Embryonic facial prominence (tissue), 1 donor: ENCODE measurements at regions not wholly inside any gene's neighbourhood (a gene's known extent, or its start where the extent isn't known, plus 50 kb on each side); places are given as distances from the start of the nearest gene placed in this dataset.

Experiments used
- DNase-seq: peaks from one replicate; pipeline ENCODE4 v3.0.0-alpha.2; 2016; ENCODE audit errors: extremely low spot score

- DNase-seq: no peak
Observed at GRCh38 chr15:47304656-47305055, 412.6 kb upstream of the SEMA6D start.

- no peak for DNase-seq
Observed at GRCh38 chr15:47312161-47312560, 405.1 kb upstream of the SEMA6D start.

- DNase-seq: no peak
Observed at GRCh38 chr15:47326410-47327333, 390.6 kb upstream of the SEMA6D start.

- DNase-seq: peak; percentile 25
Observed at GRCh38 chr15:47331829-47332393, 385.4 kb upstream of the SEMA6D start.

GRCh38 chr15:47332481-47332880 lies 384.8 kb upstream of the SEMA6D start:
- DNase-seq: no peak

GRCh38 chr15:47333734-47334133 lies 383.6 kb upstream of the SEMA6D start:
- no peak for DNase-seq

- no peak for DNase-seq
Observed at GRCh38 chr15:47334805-47335535, 382.3 kb upstream of the SEMA6D start.

- no peak for DNase-seq
Observed at GRCh38 chr15:47337106-47337505, 380.2 kb upstream of the SEMA6D start.

GRCh38 chr15:47337836-47338235 lies 379.5 kb upstream of the SEMA6D start:
- DNase-seq: no peak

- no peak for DNase-seq
Observed at GRCh38 chr15:47338771-47339170, 378.5 kb upstream of the SEMA6D start.

GRCh38 chr15:47339800-47340570 lies 377.3 kb upstream of the SEMA6D start:
- no peak for DNase-seq

- no peak for DNase-seq
Observed at GRCh38 chr15:47340571-47340920, 376.8 kb upstream of the SEMA6D start.

- no peak for DNase-seq
Observed at GRCh38 chr15:47349179-47349578, 368.1 kb upstream of the SEMA6D start.

GRCh38 chr15:47351501-47351900 lies 365.8 kb upstream of the SEMA6D start:
- DNase-seq: no peak

GRCh38 chr15:47352217-47352616 lies 365.1 kb upstream of the SEMA6D start:
- no peak for DNase-seq

GRCh38 chr15:47355759-47356158 lies 361.5 kb upstream of the SEMA6D start:
- DNase-seq: no peak

GRCh38 chr15:47356297-47356696 lies 361.0 kb upstream of the SEMA6D start:
- no peak for DNase-seq

- DNase-seq: no peak
Observed at GRCh38 chr15:47358876-47359275, 358.4 kb upstream of the SEMA6D start.

GRCh38 chr15:47360305-47360704 lies 357.0 kb upstream of the SEMA6D start:
- no peak for DNase-seq

- no peak for DNase-seq
Observed at GRCh38 chr15:47362118-47362905, 355.0 kb upstream of the SEMA6D start.

- no peak for DNase-seq
Observed at GRCh38 chr15:47363653-47364052, 353.7 kb upstream of the SEMA6D start.
